IMR-90 (cell line): ENCODE measurements at regions not wholly inside any gene's neighbourhood (a gene's known extent, or its start where the extent isn't known, plus 50 kb on each side); places are given as distances from the start of the nearest gene placed in this dataset.

Source experiments
- ATAC-seq: fragments of 200-7000 bp; cut with Tn5 transposase; 2 replicates; pipeline ENCODE4 v1.9.1; 2020; ENCODE audit warnings: low read depth, mild to moderate bottlenecking, moderate library complexity
- BruUV-seq: library from RNA; stranded (reverse); fragments of 400-500 nt; replicated peaks from 2 replicates; lab custom pipeline; 2021; lab: Mats Ljungman, UMichigan
- CTCF ChIA-PET: fragments of 300-600 bp; formaldehyde crosslinking; extraction: SDS; loops from one replicate; lab custom pipeline; 2021; ENCODE audit warnings: antibody characterized with exemption; lab: Yijun Ruan, JAX
- POLR2A ChIA-PET: fragments of 300-600 bp; sonication (Branson Sonifier 250); formaldehyde crosslinking; loops from one replicate; lab custom pipeline; 2022; ENCODE audit warnings: antibody characterized with exemption; ENCODE audit not compliant: unreplicated experiment; lab: Charles Lee
- DNase-seq: peaks from one replicate; pipeline ENCODE4 v3.0.0; 2013
- H2AFZ ChIP-seq: replicated peaks from 2 replicates; pipeline ENCODE3; 2013; ENCODE audit warnings: low read length, mild to moderate bottlenecking; ENCODE audit not compliant: poor library complexity
- H2AK5ac ChIP-seq: 2 replicates; pipeline ENCODE4 v1.6.1; 2013; ENCODE audit warnings: low read depth, low read length, inconsistent platforms
- H2AK9ac ChIP-seq: replicated peaks from 2 replicates; pipeline ENCODE3; 2013; ENCODE audit warnings: mild to moderate bottlenecking, low read depth, low read length, moderate library complexity; ENCODE audit not compliant: poor library complexity
- H2BK120ac ChIP-seq: 2 replicates; pipeline ENCODE4 v1.6.1; 2013; ENCODE audit warnings: low read depth, low read length, inconsistent platforms
- H2BK15ac ChIP-seq: 3 replicates; pipeline ENCODE4 v1.6.1; 2013; ENCODE audit warnings: low read depth, low read length, inconsistent platforms
- H2BK20ac ChIP-seq: 2 replicates; pipeline ENCODE4 v1.6.1; 2013; ENCODE audit warnings: low read depth, mild to moderate bottlenecking, inconsistent platforms, low read length, moderate library complexity
- H2BK5ac ChIP-seq: 2 replicates; pipeline ENCODE4 v1.6.1; 2013; ENCODE audit warnings: mild to moderate bottlenecking, low read depth, low read length, inconsistent platforms; ENCODE audit not compliant: poor library complexity, severe bottlenecking
- H3K14ac ChIP-seq: replicated peaks from 2 replicates; pipeline ENCODE4 v1.6.1; 2013; ENCODE audit warnings: low read depth, low read length, inconsistent platforms
- H3K18ac ChIP-seq: 2 replicates; pipeline ENCODE4 v1.6.1; 2013; ENCODE audit warnings: low read depth, low read length, control low read depth
- H3K23ac ChIP-seq: 2 replicates; pipeline ENCODE4 v1.6.1; 2013; ENCODE audit warnings: low read depth, low read length, inconsistent platforms
- H3K27ac ChIP-seq: 2 replicates; pipeline ENCODE4 v1.5.1; 2013; ENCODE audit warnings: mild to moderate bottlenecking, control low read depth, low read length; ENCODE audit not compliant: insufficient read depth
- H3K27me3 ChIP-seq: 2 replicates; pipeline ENCODE4 v1.6.1; 2013; ENCODE audit warnings: low read length; ENCODE audit not compliant: control insufficient read depth, insufficient read depth
- H3K36me3 ChIP-seq: 2 replicates; pipeline ENCODE4 v1.6.1; 2013; ENCODE audit warnings: low read length, mixed read lengths; ENCODE audit not compliant: control insufficient read depth, insufficient read depth
- H3K4ac ChIP-seq: 2 replicates; pipeline ENCODE4 v1.6.1; 2013; ENCODE audit warnings: low read depth, low read length, inconsistent platforms
- H3K4me1 ChIP-seq: 2 replicates; pipeline ENCODE4 v1.6.1; 2013; ENCODE audit warnings: low read length, mixed read lengths; ENCODE audit not compliant: control insufficient read depth, insufficient read depth
- H3K4me2 ChIP-seq: 2 replicates; pipeline ENCODE4 v1.6.1; 2013; ENCODE audit warnings: low read depth, mild to moderate bottlenecking, control low read depth, low read length, moderate library complexity
- H3K4me3 ChIP-seq: 2 replicates; pipeline ENCODE4 v1.5.1; 2013; ENCODE audit warnings: low read depth, mild to moderate bottlenecking, control low read depth, low read length, moderate library complexity; ENCODE audit not compliant: insufficient read depth
- H3K56ac ChIP-seq: 2 replicates; pipeline ENCODE4 v1.6.1; 2013; ENCODE audit warnings: low read length, inconsistent platforms; ENCODE audit not compliant: insufficient read depth; ENCODE audit errors: extremely low read depth
- H3K79me1 ChIP-seq, 2 experiments: 2 replicates each; pipeline ENCODE4 v1.6.1; 2013; ENCODE audit warnings: low read length in 2 of 2, inconsistent platforms in 1 of 2, low read depth in 1 of 2
- H3K9ac ChIP-seq: 2 replicates; pipeline ENCODE4 v1.6.1; 2013; ENCODE audit warnings: low read depth, low read length, control low read depth
- H3K9me1 ChIP-seq: 2 replicates; pipeline ENCODE4 v1.6.1; 2013; ENCODE audit warnings: low read length, inconsistent platforms; ENCODE audit not compliant: insufficient read depth
- H3K9me3 ChIP-seq: 2 replicates; pipeline ENCODE4 v1.6.1; 2013; ENCODE audit warnings: low read length; ENCODE audit not compliant: control insufficient read depth, insufficient read depth
- H4K20me1 ChIP-seq: 2 replicates; pipeline ENCODE4 v1.6.1; 2013; ENCODE audit warnings: low read length, inconsistent platforms; ENCODE audit not compliant: insufficient read depth
- H4K5ac ChIP-seq: 2 replicates; pipeline ENCODE4 v1.6.1; 2013; ENCODE audit warnings: mild to moderate bottlenecking, low read depth, low read length, control low read depth
- H4K8ac ChIP-seq, 2 experiments: 2 replicates each; pipeline ENCODE4 v1.6.1; 2013; ENCODE audit warnings: low read depth in 2 of 2, low read length in 2 of 2, control low read depth in 1 of 2, inconsistent platforms in 1 of 2
- H4K91ac ChIP-seq: 2 replicates; pipeline ENCODE4 v1.6.1; 2013; ENCODE audit warnings: low read depth, low read length, inconsistent platforms; ENCODE audit not compliant: insufficient read depth
- CHD1 ChIP-seq: IDR thresholded peaks from 2 replicates; pipeline ENCODE4 v1.6.1; 2012; ENCODE audit warnings: low read depth, low read length, improper control_type of control experiment
- ELK1 ChIP-seq: fragments of 150-350 bp; IDR thresholded peaks from 2 replicates; pipeline ENCODE4 v1.6.1; 2016; ENCODE audit warnings: low read depth, mild to moderate bottlenecking, low read length, moderate library complexity, borderline replicate concordance
- MAFK ChIP-seq: IDR thresholded peaks from 2 replicates; pipeline ENCODE4 v1.6.1; 2012; ENCODE audit warnings: low read depth, low read length, improper control_type of control experiment
- MAZ ChIP-seq: IDR thresholded peaks from 2 replicates; pipeline ENCODE4 v1.6.1; 2012; ENCODE audit warnings: low read depth, mild to moderate bottlenecking, low read length, improper control_type of control experiment, moderate library complexity, borderline replicate concordance
- WGBS, 2 experiments: methylation state at CpG; one replicate each; pipeline versions ENCODE4 v1.1.5 to v1.1.7; 2013; ENCODE audit warnings: missing lambda C conversion rate in 2 of 2; ENCODE audit not compliant: insufficient read length in 1 of 2; ENCODE audit errors: extremely low coverage in 2 of 2; 5-methylcytosine and 5-hydroxymethylcytosine counted together
- dilution Hi-C: fragments of 300-500 bp; cut with HindIII; formaldehyde crosslinking; loops from one replicate; pipeline ENCODE4 v1.14.3; 2018; ENCODE audit warnings: low sequenced_read_pairs; ENCODE audit not compliant: unreplicated experiment
- in situ Hi-C: fragments of 300-500 bp; cut with MboI; formaldehyde crosslinking; loops from 3 replicates; pipeline ENCODE4 v1.14.3; 2019; ENCODE audit warnings: low sequenced_read_pairs, inconsistent platforms, mixed read lengths
- intact Hi-C: fragments of 100-400 bp; cut with micrococcal nuclease; formaldehyde crosslinking; loops from 2 replicates; pipeline ENCODE4 v1.10.0; 2022

GRCh38 chr3:10688548-10689172, 127.4 kb upstream of the SLC6A11 start:
- no peak for TF ChIP-seq ELK1
- peak; percentile 87 for TF ChIP-seq MAFK
- no peak for TF ChIP-seq CHD1
- TF ChIP-seq MAZ, result no peak
- Histone ChIP-seq H3K4me3 (no peak overlapping the region), H3K79me1 (no peaks in the 10 kb centered on the region), H2BK5ac (no peak overlapping the region), H3K4me1 (no peaks in the 10 kb centered on the region), H2BK15ac (no peak overlapping the region), H3K56ac (no peak overlapping the region), H3K27me3 (peaks cover 2% of the 10 kb centered on the region), H4K20me1 (no peaks in the 10 kb centered on the region; the same call in 1 of the 2 replicates), H3K27ac (no peak overlapping the region), H3K23ac (no peak overlapping the region), H4K91ac (no peak overlapping the region), H2AK9ac (no peak overlapping the region), H3K4ac (no peak overlapping the region), H3K9me3 (no peaks in the 10 kb centered on the region), H2AFZ (no peak overlapping the region), H2BK120ac (no peak overlapping the region), H3K14ac (no peak overlapping the region), H3K18ac (no peak overlapping the region), H3K9ac (no peak overlapping the region), H4K8ac (no peak overlapping the region), H3K9me1 (no peaks in the 10 kb centered on the region), H2AK5ac (no peak overlapping the region), H4K5ac (no peak overlapping the region), H3K4me2 (no peak overlapping the region), H2BK20ac (no peak overlapping the region), H3K36me3 (no peaks in the 10 kb centered on the region)
- no peak for DNase-seq
- ChIA-PET POLR2A (no interaction called here), CTCF (no interaction called here)
- in situ Hi-C loops, result no loop called here
- dilution Hi-C loops, result no loop called here
- no CpG with 5 or more reads among the region's 8 CpGs for WGBS, 2 experiments
- ATAC-seq, result no peak
- no TSS peak for BruUV-seq
- intact Hi-C loops, result no loop called here
